ENCODE measurements at regions not wholly inside any gene's neighbourhood (a gene's known extent, or its start where the extent isn't known, plus 50 kb on each side); places are given as distances from the start of the nearest gene placed in this dataset.

DNA sequence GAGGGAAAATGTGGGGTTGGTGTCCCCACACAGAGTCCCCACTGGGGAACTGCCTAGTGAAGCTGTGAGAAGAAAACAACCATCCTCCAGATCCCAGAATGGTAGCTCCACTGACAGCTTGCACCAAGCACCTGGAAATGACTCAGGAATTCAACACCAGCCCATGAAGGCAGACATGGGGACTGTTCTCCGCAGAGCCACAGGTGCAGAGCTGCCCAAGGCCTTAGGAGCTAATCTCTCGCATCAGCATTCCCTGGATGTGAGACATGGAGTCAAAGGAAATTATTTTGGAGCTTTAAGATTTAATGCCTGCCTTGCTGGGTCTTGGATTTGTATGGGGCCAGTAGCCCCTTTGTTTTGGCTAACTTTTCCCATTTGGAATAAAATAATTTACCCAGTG, 367.9 kb downstream of the FAM133A start:
- H3K36me3 ChIP-seq (replicated peaks; ENCODE audit: control insufficient read depth, insufficient read depth, low read length), result 0 out of 2 replicates have a peak, but pooled peaks cover 1% of the 10 kb centered on the region
- H3K27me3 ChIP-seq (ENCODE audit: control insufficient read depth, insufficient read depth, low read length), result no peaks in the 10 kb centered on the region
- no peak overlapping the region for H3K4me3 ChIP-seq (ENCODE audit: insufficient read depth, low read depth, low read length)
- no peak for DNase-seq

DNA sequence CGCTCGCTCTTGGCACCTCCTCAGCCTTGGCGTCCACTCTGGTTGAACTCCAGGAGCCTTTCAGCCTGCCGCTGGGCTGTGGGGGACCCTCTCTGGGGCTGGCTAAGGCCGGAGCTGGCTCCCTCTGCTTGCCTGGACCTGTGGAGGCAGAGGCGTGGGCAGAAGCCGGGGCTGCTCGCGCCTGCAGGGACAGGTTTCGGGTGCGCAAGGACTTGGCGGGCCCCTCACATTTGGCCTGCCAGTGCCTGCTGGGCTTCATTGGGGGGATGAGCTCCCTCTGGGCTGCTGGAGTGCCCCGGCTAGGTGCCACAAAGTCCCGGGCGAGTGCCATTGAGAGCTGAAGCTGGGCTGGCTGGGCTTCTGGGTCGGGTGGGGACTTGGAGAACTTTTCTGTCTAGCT, 371.7 kb downstream of the FAM133A start:
- H3K36me3 ChIP-seq (replicated peaks; ENCODE audit: control insufficient read depth, insufficient read depth, low read length), result 0 out of 2 replicates have a peak, but pooled peaks cover 1% of the 10 kb centered on the region
- DNase-seq, result peak; percentile 13
- no peak overlapping the region for H3K4me3 ChIP-seq (ENCODE audit: insufficient read depth, low read depth, low read length)
- H3K27me3 ChIP-seq (ENCODE audit: control insufficient read depth, insufficient read depth, low read length), result no peaks in the 10 kb centered on the region

DNA sequence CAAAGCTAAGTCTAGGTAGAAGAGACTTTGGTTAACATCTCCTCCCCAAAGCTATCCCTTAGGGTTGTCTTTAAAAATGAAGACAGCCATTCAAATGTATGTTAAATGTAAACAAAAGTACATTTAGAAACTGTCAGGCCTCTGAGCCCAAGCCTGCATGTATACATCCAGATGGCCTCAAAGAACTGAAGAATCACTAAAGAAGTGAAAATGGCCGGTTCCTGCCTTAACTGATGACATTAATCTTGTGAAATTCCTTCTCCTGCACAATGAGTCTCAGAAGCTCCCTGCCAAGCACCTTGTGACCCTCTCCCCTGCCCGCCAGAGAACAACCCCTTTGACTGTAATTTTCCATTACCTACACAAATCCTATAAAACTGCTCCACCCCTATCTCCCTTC, 377.9 kb downstream of the FAM133A start:
- DNase-seq, result no peak
- Histone ChIP-seq H3K27me3 (ENCODE audit: control insufficient read depth, insufficient read depth, low read length) (no peaks in the 10 kb centered on the region), H3K36me3 (replicated peaks; ENCODE audit: control insufficient read depth, insufficient read depth, low read length) (no peaks in the 10 kb centered on the region), H3K4me3 (ENCODE audit: insufficient read depth, low read depth, low read length) (no peak overlapping the region)

DNA sequence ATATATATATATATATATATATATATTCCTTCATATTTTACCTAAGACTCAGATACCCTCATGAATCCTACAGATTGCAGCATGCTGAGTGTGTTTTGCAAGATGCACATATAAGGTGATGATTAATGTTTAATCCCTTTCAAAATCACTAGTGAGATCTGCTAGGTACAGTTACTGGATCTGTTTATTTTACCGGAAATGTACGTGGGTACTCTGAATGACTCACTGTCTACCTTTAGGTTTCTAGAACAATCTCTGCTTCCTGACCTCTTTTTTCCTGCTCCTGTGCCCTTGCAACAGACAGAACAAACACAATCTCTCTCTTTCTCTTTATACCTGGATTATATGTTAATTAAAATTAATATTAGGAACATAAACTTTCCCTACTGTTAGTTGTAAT, 379.6 kb downstream of the FAM133A start:
- DNase-seq, result no peak
- Histone ChIP-seq H3K27me3 (ENCODE audit: control insufficient read depth, insufficient read depth, low read length) (no peaks in the 10 kb centered on the region), H3K4me3 (ENCODE audit: insufficient read depth, low read depth, low read length) (no peak overlapping the region), H3K36me3 (replicated peaks; ENCODE audit: control insufficient read depth, insufficient read depth, low read length) (no peaks in the 10 kb centered on the region)

DNA sequence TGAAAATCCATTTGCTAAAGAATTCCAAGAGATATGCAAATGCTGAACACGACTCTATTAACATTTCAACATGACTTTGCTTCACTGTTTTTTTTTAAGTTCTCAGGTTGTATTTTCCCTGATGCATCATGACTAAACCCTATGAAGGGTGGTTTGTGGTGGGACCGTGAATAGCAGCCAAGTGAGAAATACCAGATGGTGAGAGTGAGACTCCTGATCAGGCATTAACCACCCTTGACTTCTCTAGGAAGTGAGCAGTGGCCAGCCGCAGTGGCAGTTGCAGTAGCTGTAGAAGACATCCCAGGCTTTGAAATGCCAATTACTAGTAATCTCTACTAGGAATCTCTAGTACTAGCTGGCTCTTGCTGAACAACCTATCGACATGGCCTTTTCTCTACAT, 383.4 kb downstream of the FAM133A start:
- Histone ChIP-seq H3K36me3 (replicated peaks; ENCODE audit: control insufficient read depth, insufficient read depth, low read length) (no peaks in the 10 kb centered on the region), H3K4me3 (ENCODE audit: insufficient read depth, low read depth, low read length) (no peak overlapping the region), H3K27me3 (ENCODE audit: control insufficient read depth, insufficient read depth, low read length) (no peaks in the 10 kb centered on the region)
- DNase-seq, result no peak

DNA sequence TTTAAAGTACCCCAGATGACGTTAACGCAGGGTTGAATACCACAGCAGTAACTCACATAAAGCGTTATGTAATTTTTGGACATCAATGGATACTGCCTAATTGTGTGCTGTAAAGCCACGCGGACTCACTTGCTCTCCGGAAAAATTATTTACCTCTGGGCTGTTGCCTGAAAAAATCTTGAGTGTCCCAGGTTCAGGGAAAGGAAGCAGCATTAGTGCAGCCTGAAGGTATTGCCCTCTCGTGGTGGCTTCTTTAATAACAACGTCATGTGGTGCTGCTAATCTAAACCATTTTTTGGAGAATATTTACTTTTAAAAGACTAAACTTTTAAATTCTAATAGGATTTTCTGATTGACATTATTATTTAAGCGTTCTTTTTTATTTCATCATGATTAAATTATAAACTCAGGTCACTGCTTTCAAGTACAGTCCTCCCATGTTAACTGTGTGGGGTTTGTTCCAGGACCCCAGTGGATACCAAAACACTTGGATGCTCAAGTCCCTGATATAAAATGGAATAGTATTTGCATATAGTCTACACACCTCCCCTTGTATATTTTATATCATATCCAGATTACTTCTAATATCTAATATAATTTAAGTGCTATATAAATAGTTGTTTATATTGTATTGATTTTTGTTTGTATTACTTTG, 384.8 kb downstream of the FAM133A start:
- H3K27me3 ChIP-seq (ENCODE audit: control insufficient read depth, insufficient read depth, low read length), result no peaks in the 10 kb centered on the region
- no peaks in the 10 kb centered on the region for H3K36me3 ChIP-seq (replicated peaks; ENCODE audit: control insufficient read depth, insufficient read depth, low read length)
- peak; percentile 19 for DNase-seq
- H3K4me3 ChIP-seq (ENCODE audit: insufficient read depth, low read depth, low read length), result no peak overlapping the region

DNA sequence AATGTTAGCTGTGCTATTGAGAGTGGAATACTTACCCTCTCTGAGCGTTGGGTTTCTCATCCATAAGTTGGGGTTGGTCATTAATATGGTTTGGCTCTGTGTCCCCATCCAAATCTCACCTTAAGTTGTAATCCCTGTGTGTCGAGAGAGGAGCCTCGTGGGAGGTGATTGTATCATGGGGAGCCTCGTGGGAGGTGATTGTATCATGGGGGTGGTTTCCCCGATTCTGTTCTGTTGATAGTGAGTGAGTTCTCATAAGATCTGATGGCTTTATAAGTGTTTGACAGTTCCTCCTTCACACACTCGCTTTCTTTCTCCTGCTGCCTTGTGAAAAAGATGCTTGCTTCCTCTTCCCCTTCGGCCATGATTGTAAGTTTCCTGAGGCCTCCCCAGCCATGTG, 391.1 kb downstream of the FAM133A start:
- H3K36me3 ChIP-seq (replicated peaks; ENCODE audit: control insufficient read depth, insufficient read depth, low read length), result no peaks in the 10 kb centered on the region
- H3K27me3 ChIP-seq (ENCODE audit: control insufficient read depth, insufficient read depth, low read length), result no peaks in the 10 kb centered on the region
- no peak for DNase-seq
- H3K4me3 ChIP-seq (ENCODE audit: insufficient read depth, low read depth, low read length), result no peak overlapping the region

DNA sequence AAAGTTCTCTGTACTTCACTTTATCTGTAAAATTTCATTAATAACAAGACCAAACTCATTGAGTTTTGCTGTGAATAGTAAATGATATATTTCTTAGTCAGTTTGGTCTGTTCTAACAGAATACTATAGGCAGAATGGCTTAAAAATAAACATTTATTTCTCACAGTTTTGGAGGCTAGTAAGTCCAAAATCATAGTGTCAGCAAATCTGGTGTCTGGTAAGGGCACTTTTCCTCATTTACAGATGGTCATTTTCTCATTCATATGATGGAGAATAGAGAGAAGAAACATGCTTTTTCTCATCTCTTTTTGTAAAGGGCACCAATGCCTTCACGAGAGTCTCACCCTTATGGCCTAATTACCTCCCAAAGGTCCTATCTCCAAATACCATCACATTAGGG, 415.1 kb downstream of the FAM133A start:
- DNase-seq, result no peak
- H3K27me3 ChIP-seq (ENCODE audit: control insufficient read depth, insufficient read depth, low read length), result no peaks in the 10 kb centered on the region
- no peaks in the 10 kb centered on the region for H3K36me3 ChIP-seq (replicated peaks; ENCODE audit: control insufficient read depth, insufficient read depth, low read length)
- no peak overlapping the region for H3K4me3 ChIP-seq (ENCODE audit: insufficient read depth, low read depth, low read length)

DNA sequence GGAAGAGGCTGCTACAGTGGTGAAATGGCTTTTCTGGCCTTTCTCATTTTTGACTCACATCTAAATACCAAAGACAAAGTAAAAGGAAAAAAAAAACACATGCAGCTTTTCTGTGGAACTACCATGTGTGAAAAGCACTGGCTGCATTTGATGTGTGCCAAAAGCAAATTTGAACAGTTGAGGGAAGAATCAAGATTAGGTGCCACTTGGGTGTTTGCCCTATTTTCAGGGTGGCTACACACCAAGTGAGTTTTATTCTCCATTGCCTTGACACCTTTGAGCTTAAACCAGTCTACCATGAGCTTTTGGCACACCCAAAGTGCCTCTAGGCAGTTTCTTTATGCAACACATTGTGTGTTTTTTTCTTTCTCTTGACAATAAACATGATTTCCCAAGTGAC, 423.9 kb downstream of the FAM133A start:
- Histone ChIP-seq H3K4me3 (ENCODE audit: insufficient read depth, low read depth, low read length) (no peak overlapping the region), H3K36me3 (replicated peaks; ENCODE audit: control insufficient read depth, insufficient read depth, low read length) (no peaks in the 10 kb centered on the region), H3K27me3 (ENCODE audit: control insufficient read depth, insufficient read depth, low read length) (no peaks in the 10 kb centered on the region)
- DNase-seq, result no peak

DNA sequence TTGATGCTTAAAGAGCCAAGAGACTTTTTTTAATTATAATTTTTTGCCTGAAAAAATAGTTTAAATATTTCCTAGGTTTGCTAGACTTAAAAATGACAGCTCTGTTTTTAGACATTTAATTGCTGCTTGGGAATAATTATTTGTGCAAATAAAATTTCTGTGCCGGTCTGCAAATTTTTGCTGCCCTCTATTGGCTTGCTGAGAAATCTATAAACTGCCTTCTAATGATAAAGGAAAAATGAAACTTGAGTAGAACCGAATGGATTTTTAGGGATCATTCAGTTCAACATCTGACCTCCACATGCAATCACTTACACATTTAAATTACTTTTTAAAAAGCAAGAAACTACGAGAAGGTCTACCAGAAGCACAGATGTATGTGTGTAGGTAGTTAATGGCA, 434.0 kb downstream of the FAM133A start:
- no peak for DNase-seq
- Histone ChIP-seq H3K4me3 (ENCODE audit: insufficient read depth, low read depth, low read length) (no peak overlapping the region), H3K36me3 (replicated peaks; ENCODE audit: control insufficient read depth, insufficient read depth, low read length) (no peaks in the 10 kb centered on the region), H3K27me3 (ENCODE audit: control insufficient read depth, insufficient read depth, low read length) (no peaks in the 10 kb centered on the region)

DNA sequence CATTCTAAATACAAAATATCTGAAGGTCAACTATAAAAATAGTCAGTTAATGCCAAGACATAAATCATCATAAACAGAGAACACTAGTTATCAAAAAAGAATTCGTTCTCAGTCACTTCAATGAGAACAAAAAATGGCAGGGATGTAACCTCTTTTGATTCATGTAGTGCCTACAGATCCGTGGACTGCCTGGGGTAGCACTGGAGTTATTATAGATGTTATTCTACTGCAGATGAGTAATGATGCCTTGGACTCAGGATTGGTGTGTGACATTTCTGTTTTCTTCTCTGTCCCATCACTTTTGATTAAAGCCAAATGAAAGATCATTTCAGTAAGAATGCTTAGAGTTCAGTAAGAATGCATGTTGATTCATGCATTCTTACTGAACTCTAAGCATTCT, 440.4 kb downstream of the FAM133A start:
- Histone ChIP-seq H3K4me3 (ENCODE audit: insufficient read depth, low read depth, low read length) (no peak overlapping the region), H3K36me3 (replicated peaks; ENCODE audit: control insufficient read depth, insufficient read depth, low read length) (no peaks in the 10 kb centered on the region), H3K27me3 (ENCODE audit: control insufficient read depth, insufficient read depth, low read length) (no peaks in the 10 kb centered on the region)
- no peak for DNase-seq

DNA sequence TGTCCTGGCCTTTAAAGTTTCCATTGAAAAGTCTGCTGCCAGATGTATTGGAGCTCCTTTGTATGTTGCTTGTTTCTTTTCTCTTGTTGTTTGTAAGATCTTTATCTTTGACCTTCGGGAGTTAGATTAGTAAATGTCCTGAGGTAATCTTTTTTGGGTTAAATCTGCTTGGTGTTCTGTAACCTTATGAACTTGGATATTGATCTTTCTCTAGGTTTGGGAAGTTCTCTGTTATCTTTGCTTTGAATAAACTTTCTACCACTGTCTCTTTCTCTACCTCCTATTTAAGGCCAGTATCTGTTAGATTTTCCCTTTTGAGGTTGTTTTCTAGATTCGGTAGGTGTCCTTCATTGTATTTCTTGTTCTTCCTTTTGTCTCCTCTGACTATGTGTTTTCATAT, 447.8 kb downstream of the FAM133A start:
- Histone ChIP-seq H3K27me3 (ENCODE audit: control insufficient read depth, insufficient read depth, low read length) (no peaks in the 10 kb centered on the region), H3K36me3 (replicated peaks; ENCODE audit: control insufficient read depth, insufficient read depth, low read length) (no peaks in the 10 kb centered on the region), H3K4me3 (ENCODE audit: insufficient read depth, low read depth, low read length) (no peak overlapping the region)
- no peak for DNase-seq

DNA sequence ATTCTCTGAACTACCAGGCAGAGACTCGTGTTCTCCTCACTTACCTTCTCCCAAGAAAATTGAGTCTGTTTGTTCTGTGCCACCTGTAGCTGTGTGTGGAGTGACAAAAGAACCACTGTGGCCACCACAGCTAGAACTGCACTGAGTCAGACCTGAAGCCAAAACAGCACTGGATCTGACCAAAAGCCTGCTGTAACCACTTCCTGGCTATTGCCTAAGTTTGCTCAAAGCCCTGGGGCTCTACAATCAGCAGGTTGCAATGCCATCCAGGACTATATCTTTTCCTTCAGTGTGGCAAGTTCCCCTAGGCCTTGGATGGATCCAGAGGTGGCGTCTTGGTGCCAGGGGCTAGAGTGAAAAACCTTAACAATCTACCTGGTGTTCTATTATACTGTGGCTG, 449.1 kb downstream of the FAM133A start:
- no peaks in the 10 kb centered on the region for H3K36me3 ChIP-seq (replicated peaks; ENCODE audit: control insufficient read depth, insufficient read depth, low read length)
- no peaks in the 10 kb centered on the region for H3K27me3 ChIP-seq (ENCODE audit: control insufficient read depth, insufficient read depth, low read length)
- H3K4me3 ChIP-seq (ENCODE audit: insufficient read depth, low read depth, low read length), result no peak overlapping the region
- DNase-seq, result no peak

DNA sequence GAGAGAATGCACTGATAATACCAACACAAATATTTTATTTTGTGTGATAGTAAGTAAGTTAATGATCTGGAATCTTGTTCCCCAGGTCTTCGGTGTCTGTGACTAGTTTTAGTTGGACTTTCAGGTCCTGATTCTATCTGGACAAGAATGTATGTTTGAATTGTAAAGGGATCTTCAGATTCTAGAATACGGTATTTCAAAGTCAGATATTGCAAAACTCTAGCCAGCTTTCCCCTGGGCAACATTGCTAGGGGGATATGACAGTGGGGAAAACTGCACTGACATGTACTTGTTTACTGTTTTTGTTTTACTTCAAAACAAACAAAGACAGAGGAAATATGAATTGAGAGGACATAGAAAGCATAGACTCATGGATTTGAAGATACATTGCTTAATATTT, 489.0 kb downstream of the FAM133A start:
- no peaks in the 10 kb centered on the region for H3K36me3 ChIP-seq (replicated peaks; ENCODE audit: control insufficient read depth, insufficient read depth, low read length)
- H3K4me3 ChIP-seq (ENCODE audit: insufficient read depth, low read depth, low read length), result no peak overlapping the region
- DNase-seq, result no peak
- no peaks in the 10 kb centered on the region for H3K27me3 ChIP-seq (ENCODE audit: control insufficient read depth, insufficient read depth, low read length)

DNA sequence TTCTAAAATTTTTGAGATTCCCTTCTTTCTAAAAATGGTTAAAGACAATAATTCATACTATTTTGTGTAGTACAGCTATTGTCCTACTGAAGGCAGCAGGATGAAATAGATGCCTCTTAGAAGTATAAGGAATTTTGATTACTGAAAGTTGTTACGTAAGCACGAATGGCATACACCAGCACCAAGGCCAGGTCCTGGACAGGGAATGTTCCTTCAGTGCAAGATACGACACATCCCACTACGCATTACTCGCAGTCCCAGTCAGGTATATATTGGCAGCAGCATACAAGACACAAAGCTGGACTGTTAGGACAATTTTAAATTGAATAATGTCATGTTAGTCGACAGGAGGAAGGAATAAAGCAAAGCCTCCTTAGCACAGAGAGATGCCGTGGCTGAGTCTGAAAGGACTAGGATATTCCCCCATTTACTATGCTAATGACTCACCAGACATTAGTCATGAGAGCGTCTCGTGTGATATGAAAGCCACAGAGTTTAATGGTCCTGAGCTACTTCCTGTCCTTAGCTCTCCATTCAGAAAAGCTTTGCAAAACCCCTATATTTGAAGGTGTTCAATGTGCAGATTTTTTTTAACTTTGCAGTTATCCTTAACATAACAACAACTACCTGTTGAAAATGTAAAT, 504.3 kb downstream of the FAM133A start:
- Histone ChIP-seq H3K36me3 (replicated peaks; ENCODE audit: control insufficient read depth, insufficient read depth, low read length) (no peaks in the 10 kb centered on the region), H3K27me3 (ENCODE audit: control insufficient read depth, insufficient read depth, low read length) (no peaks in the 10 kb centered on the region), H3K4me3 (ENCODE audit: insufficient read depth, low read depth, low read length) (no peak overlapping the region)
- DNase-seq, result no peak

DNA sequence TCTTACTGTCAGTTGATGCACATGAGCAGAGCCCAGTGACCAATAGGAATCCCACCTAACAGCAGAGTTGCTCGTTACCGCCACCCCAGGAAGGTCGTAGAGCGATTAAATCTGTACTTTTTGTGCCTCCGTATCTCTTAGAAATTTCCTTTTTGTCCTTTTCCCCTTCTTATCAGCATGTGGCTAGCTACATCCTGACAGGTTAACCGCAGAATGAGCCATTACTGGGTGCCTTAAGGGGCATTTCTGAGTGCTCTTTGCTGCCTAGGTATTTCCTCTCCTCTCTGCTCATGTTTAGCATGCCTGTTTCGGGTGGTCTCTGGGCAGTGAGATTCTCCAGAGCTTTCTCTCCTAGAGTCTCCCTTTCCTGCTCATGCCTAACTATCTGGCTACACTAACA, 530.5 kb downstream of the FAM133A start:
- H3K27me3 ChIP-seq (ENCODE audit: control insufficient read depth, insufficient read depth, low read length), result no peaks in the 10 kb centered on the region
- no peak for DNase-seq
- H3K36me3 ChIP-seq (replicated peaks; ENCODE audit: control insufficient read depth, insufficient read depth, low read length), result no peaks in the 10 kb centered on the region
- H3K4me3 ChIP-seq (ENCODE audit: insufficient read depth, low read depth, low read length), result no peak overlapping the region

Measured in H7 (cell line).